ENCODE measurements at regions not wholly inside any gene's neighbourhood (a gene's known extent, or its start where the extent isn't known, plus 50 kb on each side); places are given as distances from the start of the nearest gene placed in this dataset.

DNA sequence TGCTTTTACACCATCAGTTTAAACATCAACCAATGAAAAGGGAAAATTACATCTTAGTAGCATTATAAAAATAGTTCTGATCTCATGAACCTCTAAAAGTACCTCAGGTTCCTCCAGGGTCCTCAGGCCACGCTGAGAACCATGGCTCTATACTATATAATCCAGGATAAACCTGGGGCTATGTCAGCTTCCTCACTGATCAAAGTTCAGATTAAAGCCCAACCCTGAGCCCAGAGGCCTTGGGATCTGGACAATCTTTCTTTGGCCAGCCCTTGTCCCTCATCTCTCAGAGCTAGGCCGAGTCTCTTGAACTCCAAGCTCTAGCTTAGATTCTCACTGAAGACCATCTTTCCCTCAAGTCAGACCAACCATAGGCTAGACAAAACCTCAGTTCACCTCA is 168.3 kb downstream of the PLPP3 start:
- TF ChIP-seq POLR2A (IDR thresholded peaks at IDR 0.05; ENCODE audit: low read length) (no peak), EHMT2 (IDR thresholded peaks at IDR 0.05; ENCODE audit: low read depth) (no peak), FOSB (CRISPR knock-in tag; IDR thresholded peaks at IDR 0.05) (no peak), PHF8 (IDR thresholded peaks at IDR 0.05; ENCODE audit: borderline replicate concordance, low read depth) (no peak), CHD2 (IDR thresholded peaks at IDR 0.05; ENCODE audit: low read length, partially characterized antibody) (no peak), NFE2L2 (conservative IDR thresholded peaks at IDR 0.05; ENCODE audit: low read length) (no peak), TP53 (CRISPR knock-in tag; IDR thresholded peaks at IDR 0.05) (no peak), HOXB5 (CRISPR knock-in tag; IDR thresholded peaks at IDR 0.05) (no peak), TFCP2L1 (CRISPR knock-in tag; IDR thresholded peaks at IDR 0.05) (no peak), ESRRA (IDR thresholded peaks at IDR 0.05; ENCODE audit: borderline replicate concordance, low read length) (no peak), HDAC2 (IDR thresholded peaks at IDR 0.05) (no peak), HEYL (CRISPR knock-in tag; IDR thresholded peaks at IDR 0.05) (no peak), HOXB13 (CRISPR knock-in tag; IDR thresholded peaks at IDR 0.05; ENCODE audit: low read depth) (no peak)
- TF ChIP-seq, protein P1, sequence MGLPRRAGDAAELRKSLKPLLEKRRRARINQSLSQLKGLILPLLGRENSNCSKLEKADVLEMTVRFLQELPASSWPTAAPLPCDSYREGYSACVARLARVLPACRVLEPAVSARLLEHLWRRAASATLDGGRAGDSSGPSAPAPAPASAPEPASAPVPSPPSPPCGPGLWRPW (IDR thresholded peaks at IDR 0.05): no peak
- TF ChIP-seq, protein P2, sequence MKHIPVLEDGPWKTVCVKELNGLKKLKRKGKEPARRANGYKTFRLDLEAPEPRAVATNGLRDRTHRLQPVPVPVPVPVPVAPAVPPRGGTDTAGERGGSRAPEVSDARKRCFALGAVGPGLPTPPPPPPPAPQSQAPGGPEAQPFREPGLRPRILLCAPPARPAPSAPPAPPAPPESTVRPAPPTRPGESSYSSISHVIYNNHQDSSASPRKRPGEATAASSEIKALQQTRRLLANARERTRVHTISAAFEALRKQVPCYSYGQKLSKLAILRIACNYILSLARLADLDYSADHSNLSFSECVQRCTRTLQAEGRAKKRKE (CRISPR knock-in tag; IDR thresholded peaks at IDR 0.05; ENCODE audit: low read depth): no peak
- TF ChIP-seq, protein P3, sequence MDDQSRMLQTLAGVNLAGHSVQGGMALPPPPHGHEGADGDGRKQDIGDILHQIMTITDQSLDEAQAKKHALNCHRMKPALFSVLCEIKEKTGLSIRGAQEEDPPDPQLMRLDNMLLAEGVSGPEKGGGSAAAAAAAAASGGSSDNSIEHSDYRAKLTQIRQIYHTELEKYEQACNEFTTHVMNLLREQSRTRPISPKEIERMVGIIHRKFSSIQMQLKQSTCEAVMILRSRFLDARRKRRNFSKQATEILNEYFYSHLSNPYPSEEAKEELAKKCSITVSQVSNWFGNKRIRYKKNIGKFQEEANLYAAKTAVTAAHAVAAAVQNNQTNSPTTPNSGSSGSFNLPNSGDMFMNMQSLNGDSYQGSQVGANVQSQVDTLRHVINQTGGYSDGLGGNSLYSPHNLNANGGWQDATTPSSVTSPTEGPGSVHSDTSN (IDR thresholded peaks at IDR 0.05): no peak
- ChIA-PET CTCF (no interaction called here), POLR2A (no interaction called here)
- DNase-seq (ENCODE audit: low read depth in 1 of 2, low spot score in 1 of 2): no peak
- H3K9me3 ChIP-seq: no peaks in the 10 kb centered on the region
- H3K27ac ChIP-seq: no peak overlapping the region
- 85% methylated on average over 2 of the region's 2 CpGs for WGBS (ENCODE audit: missing lambda C conversion rate)
- no peak for ATAC-seq
- no peak for FAIRE-seq
- H3K4me2 ChIP-seq: no peak overlapping the region
- no peak overlapping the region for H3K4me3 ChIP-seq
- H3K4me1 ChIP-seq: peaks cover 27% of the 10 kb centered on the region

DNA sequence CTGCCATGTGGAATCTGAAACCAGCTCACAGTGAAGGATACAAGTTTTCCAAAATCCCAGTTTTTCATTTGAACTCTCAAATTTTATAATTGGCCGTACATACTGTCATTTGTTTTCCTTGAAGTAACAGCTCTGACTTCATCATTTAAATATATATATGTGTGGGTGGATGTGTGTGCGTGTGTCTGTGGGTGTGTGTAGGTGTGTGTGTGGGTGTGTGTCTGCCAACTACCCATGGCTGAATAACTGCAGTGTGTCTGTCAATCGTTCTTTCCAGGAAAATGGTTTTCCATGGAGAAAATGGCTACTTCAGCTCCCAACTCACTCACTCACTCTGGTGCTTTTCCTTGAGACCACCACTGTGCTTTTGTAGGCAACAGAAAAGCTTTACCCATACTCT is 169.0 kb downstream of the PLPP3 start:
- no peak for FAIRE-seq
- DNase-seq (ENCODE audit: low read depth in 1 of 2, low spot score in 1 of 2): no peak
- Histone ChIP-seq H3K27ac (no peak overlapping the region), H3K4me1 (peaks cover 23% of the 10 kb centered on the region), H3K4me2 (no peak overlapping the region), H3K9me3 (no peaks in the 10 kb centered on the region), H3K4me3 (no peak overlapping the region)
- WGBS (ENCODE audit: missing lambda C conversion rate): 90% methylated on average over 3 of the region's 3 CpGs
- ChIA-PET CTCF (no interaction called here), POLR2A (no interaction called here)
- no peak for ATAC-seq
- TF ChIP-seq, protein P4, sequence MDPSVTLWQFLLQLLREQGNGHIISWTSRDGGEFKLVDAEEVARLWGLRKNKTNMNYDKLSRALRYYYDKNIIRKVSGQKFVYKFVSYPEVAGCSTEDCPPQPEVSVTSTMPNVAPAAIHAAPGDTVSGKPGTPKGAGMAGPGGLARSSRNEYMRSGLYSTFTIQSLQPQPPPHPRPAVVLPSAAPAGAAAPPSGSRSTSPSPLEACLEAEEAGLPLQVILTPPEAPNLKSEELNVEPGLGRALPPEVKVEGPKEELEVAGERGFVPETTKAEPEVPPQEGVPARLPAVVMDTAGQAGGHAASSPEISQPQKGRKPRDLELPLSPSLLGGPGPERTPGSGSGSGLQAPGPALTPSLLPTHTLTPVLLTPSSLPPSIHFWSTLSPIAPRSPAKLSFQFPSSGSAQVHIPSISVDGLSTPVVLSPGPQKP (IDR thresholded peaks at IDR 0.05; ENCODE audit: low read depth, low read length): no peak
- TF ChIP-seq RARB (CRISPR knock-in tag; IDR thresholded peaks at IDR 0.05): no peak
- no peak for TF ChIP-seq NPAS2 (CRISPR knock-in tag; IDR thresholded peaks at IDR 0.05; ENCODE audit: borderline replicate concordance)
- TF ChIP-seq, protein P5, sequence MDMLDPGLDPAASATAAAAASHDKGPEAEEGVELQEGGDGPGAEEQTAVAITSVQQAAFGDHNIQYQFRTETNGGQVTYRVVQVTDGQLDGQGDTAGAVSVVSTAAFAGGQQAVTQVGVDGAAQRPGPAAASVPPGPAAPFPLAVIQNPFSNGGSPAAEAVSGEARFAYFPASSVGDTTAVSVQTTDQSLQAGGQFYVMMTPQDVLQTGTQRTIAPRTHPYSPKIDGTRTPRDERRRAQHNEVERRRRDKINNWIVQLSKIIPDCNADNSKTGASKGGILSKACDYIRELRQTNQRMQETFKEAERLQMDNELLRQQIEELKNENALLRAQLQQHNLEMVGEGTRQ (IDR thresholded peaks at IDR 0.05): no peak
- TF ChIP-seq, protein P6, sequence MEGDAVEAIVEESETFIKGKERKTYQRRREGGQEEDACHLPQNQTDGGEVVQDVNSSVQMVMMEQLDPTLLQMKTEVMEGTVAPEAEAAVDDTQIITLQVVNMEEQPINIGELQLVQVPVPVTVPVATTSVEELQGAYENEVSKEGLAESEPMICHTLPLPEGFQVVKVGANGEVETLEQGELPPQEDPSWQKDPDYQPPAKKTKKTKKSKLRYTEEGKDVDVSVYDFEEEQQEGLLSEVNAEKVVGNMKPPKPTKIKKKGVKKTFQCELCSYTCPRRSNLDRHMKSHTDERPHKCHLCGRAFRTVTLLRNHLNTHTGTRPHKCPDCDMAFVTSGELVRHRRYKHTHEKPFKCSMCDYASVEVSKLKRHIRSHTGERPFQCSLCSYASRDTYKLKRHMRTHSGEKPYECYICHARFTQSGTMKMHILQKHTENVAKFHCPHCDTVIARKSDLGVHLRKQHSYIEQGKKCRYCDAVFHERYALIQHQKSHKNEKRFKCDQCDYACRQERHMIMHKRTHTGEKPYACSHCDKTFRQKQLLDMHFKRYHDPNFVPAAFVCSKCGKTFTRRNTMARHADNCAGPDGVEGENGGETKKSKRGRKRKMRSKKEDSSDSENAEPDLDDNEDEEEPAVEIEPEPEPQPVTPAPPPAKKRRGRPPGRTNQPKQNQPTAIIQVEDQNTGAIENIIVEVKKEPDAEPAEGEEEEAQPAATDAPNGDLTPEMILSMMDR (IDR thresholded peaks at IDR 0.05): no peak
- no peak for TF ChIP-seq TP53 (CRISPR knock-in tag; IDR thresholded peaks at IDR 0.05)
- TF ChIP-seq, protein P2 (CRISPR knock-in tag; IDR thresholded peaks at IDR 0.05; ENCODE audit: low read depth): no peak
- TF ChIP-seq, protein P7, sequence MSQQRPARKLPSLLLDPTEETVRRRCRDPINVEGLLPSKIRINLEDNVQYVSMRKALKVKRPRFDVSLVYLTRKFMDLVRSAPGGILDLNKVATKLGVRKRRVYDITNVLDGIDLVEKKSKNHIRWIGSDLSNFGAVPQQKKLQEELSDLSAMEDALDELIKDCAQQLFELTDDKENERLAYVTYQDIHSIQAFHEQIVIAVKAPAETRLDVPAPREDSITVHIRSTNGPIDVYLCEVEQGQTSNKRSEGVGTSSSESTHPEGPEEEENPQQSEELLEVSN (IDR thresholded peaks at IDR 0.05; ENCODE audit: borderline replicate concordance, low read depth): no peak
- no peak for TF ChIP-seq ZC3H11A (IDR thresholded peaks at IDR 0.05)
- TF ChIP-seq ESRRA (IDR thresholded peaks at IDR 0.05; ENCODE audit: borderline replicate concordance, low read length): no peak
- TF ChIP-seq JUNB (IDR thresholded peaks at IDR 0.05): no peak
- no peak for TF ChIP-seq FOSB (CRISPR knock-in tag; IDR thresholded peaks at IDR 0.05)
